ENCODE measurements at regions not wholly inside any gene's neighbourhood (a gene's known extent, or its start where the extent isn't known, plus 50 kb on each side); places are given as distances from the start of the nearest gene placed in this dataset.

GRCh38 chr1:91122106-91122717 is 100.4 kb upstream of the ZNF644 start:
- TF ChIP-seq CTCF (conservative IDR thresholded peaks at IDR 0.05) (no peak), ZFX (IDR thresholded peaks at IDR 0.05) (no peak)
